HG02938 (cell line): ENCODE measurements at regions not wholly inside any gene's neighbourhood (a gene's known extent, or its start where the extent isn't known, plus 50 kb on each side); places are given as distances from the start of the nearest gene placed in this dataset.

Experiments
- ATAC-seq: cut with Tn5 transposase; IDR thresholded peaks from one replicate; pipeline ENCODE4 v1.9.1; 2021; ENCODE audit warnings: mild to moderate bottlenecking, moderate library complexity; ENCODE audit not compliant: unreplicated experiment

DNA sequence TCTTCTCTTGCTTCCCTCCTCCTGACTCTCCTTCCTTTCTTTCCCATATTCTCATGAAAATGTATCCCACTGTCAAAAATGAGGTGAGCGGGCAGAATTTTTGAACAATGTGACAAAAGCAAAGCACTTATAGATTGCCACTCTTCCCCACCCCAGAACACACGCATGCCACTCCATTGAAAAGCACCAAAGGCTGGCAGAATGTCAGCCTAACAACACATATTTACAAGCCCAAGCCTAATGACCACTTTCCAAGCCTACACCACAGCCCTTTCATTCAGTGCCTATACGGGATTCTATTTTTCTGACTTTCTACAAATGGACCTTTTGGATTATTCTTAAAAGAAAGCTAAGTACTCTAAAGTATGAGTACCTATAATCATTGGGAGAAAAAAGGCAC, 62.9 kb upstream of the METAP2 start:
- no peak for ATAC-seq

DNA sequence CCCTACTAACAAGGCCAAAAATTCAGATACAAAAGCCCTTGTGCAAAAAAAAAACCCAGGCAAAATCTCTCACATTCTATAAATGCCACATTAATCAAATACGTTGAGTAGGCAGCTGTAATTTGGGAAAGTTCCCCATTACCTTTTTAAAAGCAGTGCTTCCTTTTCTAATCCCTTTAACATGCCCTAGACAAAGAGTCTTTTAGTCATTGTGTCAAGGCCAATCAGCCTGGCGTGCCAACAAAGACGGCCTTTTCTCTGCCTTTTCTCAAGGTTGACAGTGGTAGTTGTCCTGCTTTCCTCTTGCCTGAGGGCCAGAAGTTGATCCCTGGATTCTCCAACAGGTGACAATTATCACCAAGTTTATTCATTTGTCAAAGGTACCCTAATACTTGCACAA, 62.5 kb upstream of the METAP2 start:
- ATAC-seq: no peak

DNA sequence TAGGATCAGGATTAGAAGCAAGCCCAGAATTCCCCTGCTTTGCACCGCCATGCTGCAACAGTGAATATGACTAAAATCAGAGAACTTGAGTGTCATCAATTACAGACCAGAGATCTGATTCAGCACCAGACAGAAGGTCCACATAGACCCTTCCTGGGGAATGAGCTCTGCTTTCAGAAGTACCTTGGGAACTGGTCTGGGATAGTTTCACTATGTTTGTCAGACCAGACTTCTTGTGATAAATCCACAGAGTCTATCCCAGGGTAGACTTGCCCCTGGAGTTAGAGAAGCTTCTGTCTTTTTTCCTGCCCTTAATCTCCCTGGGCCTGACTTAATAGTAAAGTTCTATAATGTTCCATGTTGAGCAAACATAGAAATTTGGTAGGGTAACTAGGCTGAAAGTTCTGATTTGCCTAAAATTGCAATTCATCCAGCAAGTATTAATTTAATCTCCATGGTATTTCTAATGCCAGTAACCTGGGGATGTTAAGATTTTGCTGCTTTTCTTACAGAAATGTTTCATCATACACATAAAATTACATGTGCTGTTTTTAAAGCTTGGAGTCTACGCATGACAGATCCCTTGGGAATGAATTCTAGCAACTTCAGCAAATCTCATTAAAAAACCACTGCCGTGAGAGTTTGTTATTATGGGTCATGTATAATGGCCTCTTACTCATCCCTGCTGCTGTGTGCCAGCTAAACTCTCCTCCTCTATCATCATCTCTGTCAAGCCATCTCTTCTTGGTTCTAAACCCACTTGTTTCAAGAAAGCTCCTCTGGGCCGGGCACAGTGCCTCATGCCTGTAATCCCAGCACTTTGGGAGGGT, 61.3 kb upstream of the METAP2 start:
- ATAC-seq: no peak

DNA sequence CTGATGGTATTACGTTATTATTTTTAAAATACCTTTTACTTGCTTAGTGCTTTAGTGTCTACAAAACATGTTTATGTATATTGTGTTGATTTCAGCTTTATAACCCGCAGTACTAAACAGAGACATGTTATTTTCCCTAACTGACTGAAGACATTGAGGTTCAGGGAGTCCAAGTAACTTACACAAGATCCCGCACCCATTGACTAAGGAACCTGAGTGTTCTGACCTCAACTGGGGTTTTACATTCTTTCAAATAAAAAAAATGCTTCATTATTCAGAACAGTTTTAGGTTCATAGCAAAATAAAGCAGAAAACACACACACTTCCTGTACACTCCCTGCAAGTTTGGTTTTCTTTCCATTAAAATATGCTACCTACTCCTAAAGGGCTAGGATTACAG, 60.4 kb upstream of the METAP2 start:
- ATAC-seq: no peak

DNA sequence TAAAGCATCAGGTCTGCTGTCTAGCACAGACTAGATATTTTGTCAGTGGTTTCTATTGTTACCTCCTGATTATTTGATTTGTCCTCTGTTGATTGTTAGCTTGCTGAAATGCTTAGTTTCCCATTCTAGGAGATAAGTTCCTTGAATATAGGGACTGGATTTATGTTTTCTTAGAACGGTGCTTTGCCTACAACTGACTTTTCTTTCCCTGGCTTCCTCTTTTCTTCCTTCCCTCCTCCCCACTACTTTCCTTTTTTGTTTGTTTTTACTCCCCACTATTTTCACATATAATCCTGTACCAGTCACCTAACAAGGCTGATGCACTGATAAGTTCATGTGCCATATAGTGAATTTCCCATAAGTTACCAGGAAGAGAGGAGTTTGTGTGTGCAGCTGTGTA, 58.5 kb upstream of the METAP2 start:
- ATAC-seq: no peak

DNA sequence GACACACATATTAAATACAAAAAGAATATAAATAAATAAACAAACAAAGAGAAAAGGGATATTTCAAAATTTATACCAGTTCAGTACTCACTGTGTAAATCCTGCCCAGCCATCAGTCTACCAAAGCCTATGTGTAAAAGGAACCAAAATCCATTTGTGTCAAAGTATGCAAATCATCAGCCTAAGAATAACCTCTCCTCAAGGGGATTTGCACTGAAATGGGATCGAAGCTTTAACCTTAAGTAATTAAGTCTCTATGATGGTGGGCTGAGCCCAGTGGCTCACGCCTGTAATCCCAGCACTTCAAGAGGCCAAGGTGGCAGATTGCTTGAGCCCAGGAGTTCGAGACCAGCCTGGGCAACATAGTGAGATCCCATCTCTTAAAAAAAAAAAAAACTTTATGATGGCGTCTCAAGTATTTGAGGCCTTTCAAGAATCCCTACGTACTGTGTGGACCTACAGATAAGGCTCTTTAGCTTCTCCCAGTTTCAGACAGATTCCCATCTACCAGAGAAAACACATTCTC, 57.8 kb upstream of the METAP2 start:
- no peak for ATAC-seq

DNA sequence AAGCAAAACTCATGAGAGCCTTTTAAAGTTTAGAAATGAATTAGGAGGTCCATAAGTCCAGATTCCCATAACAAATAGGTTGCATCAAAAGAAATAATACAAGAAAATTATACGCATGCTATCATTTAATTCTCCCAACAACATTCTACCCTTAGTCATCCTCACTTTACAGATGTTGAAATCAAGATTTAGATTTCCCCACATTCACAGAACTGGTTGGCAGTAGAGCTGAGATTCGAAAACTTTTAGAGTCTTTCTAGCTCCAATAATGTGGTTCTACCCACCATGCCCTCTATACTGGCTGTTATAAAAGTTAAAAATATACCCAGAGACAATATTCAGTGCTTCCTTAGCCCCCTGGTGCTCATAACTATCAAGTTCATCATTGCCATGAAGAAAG, 56.6 kb upstream of the METAP2 start:
- no peak for ATAC-seq

DNA sequence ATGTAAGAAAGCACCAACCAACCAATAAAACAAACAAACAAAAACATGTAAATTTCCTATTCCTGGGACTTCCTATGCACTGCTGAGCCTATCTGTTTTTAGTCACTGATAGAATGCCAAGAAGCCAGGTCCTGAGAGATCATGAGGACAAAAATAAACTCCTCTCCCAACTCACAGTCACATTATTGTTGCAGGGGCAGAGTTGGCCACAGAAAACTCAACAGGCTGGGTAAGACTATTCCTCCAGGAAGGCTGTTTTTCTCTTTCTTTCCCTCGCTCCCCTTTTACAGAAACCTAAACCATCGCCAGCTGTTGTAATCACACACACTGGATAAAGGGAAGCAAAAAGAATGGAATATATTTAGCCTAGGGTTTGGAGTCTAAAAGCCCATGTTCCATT, 55.8 kb upstream of the METAP2 start:
- no peak for ATAC-seq
